HG03432 (cell line): ENCODE measurements at regions not wholly inside any gene's neighbourhood (a gene's known extent, or its start where the extent isn't known, plus 50 kb on each side); places are given as distances from the start of the nearest gene placed in this dataset.
"Not testable (repeated sequence)": the region's sequence is repeated elsewhere in the genome, so short reads cannot be mapped to it uniquely, and the experiment has no call there.

Experiments used
- ATAC-seq: cut with Tn5 transposase; IDR thresholded peaks from one replicate; pipeline ENCODE4 v1.9.1; 2021; ENCODE audit warnings: mild to moderate bottlenecking, moderate library complexity; ENCODE audit not compliant: unreplicated experiment

DNA sequence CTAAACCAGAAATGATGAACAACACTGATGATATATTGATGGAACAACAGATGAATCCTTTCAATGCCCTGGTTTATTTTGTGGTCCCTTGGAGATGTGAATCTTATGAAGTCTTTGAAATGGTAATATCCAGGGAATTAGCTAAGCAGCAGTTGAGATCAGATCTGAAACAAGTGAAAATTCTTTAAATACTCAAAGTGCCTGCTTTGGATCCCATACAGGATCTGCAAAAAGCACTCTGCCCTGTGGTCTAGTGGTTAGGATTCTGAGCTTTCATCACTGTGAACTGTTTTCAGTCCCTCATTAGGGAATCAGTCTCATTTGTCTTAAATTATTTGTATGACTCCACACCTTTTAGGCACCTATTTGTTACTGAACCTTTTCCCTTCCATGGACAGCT lies 211.3 kb upstream of the TGIF2LY start:
- not testable (repeated sequence) for ATAC-seq

GRCh38 chrY:3368459-3368858 lies 210.4 kb upstream of the TGIF2LY start:
- not testable (repeated sequence) for ATAC-seq

DNA sequence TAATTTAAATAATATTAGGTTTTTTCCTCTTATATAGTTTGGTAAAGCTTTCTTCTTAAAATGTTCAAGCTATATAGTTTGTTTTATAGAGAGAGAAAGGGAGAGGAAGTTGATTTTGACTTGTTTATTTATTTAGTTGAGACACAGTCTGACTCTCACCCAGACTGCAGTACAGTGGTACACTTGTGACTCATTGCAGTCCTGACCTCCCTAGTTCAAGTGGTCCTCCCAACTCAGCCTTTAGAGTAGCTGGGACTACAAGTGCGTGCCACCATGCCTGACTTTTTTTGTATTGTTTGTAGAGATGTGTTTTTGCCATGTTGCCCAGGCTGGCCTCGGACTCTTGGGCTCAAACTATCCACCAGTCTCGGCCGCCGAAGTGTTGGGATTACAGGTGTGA lies 187.4 kb upstream of the TGIF2LY start:
- not testable (repeated sequence) for ATAC-seq

DNA sequence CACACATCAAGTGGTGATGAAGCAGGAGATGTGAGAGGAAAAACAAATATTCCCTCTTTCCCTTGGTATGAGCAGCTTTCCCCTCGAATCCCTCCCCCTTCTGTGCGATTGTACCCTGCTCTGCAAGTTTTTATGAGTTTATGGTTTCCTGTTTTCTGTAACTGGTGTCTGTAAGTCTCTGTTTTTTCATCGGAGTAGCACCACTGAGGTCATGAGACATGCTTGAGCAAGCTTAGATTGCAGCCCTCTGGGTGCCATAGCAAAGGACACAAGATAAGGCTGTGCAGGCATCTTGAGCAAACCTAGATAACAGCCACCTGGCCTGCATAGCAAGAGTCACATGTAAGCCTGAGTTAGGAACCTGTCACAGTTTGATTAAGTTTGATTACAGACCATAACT lies 174.6 kb upstream of the TGIF2LY start:
- not testable (repeated sequence) for ATAC-seq

- not testable (repeated sequence) for ATAC-seq
These were observed 173.3 kb upstream of the TGIF2LY start for GRCh38 chrY:3405585-3405984.

- ATAC-seq, result not testable (repeated sequence)
These were observed 171.9 kb upstream of the TGIF2LY start for GRCh38 chrY:3406896-3407452.

- ATAC-seq, result not testable (repeated sequence)
These were observed 168.5 kb upstream of the TGIF2LY start for GRCh38 chrY:3410322-3410892.
